IMR-90 (cell line): ENCODE measurements at regions not wholly inside any gene's neighbourhood (a gene's known extent, or its start where the extent isn't known, plus 50 kb on each side); places are given as distances from the start of the nearest gene placed in this dataset.

ENCODE experiments used
- ATAC-seq: fragments of 200-7000 bp; cut with Tn5 transposase; 2 replicates; pipeline ENCODE4 v1.9.1; 2020; ENCODE audit warnings: low read depth, mild to moderate bottlenecking, moderate library complexity
- BruUV-seq: library from RNA; stranded (reverse); fragments of 400-500 nt; replicated peaks from 2 replicates; lab custom pipeline; 2021; lab: Mats Ljungman, UMichigan
- CTCF ChIA-PET: fragments of 300-600 bp; formaldehyde crosslinking; extraction: SDS; loops from one replicate; lab custom pipeline; 2021; ENCODE audit warnings: antibody characterized with exemption; lab: Yijun Ruan, JAX
- POLR2A ChIA-PET: fragments of 300-600 bp; sonication (Branson Sonifier 250); formaldehyde crosslinking; loops from one replicate; lab custom pipeline; 2022; ENCODE audit warnings: antibody characterized with exemption; ENCODE audit not compliant: unreplicated experiment; lab: Charles Lee
- DNase-seq: peaks from one replicate; pipeline ENCODE4 v3.0.0; 2013
- H2AFZ ChIP-seq: replicated peaks from 2 replicates; pipeline ENCODE3; 2013; ENCODE audit warnings: low read length, mild to moderate bottlenecking; ENCODE audit not compliant: poor library complexity
- H2AK5ac ChIP-seq: 2 replicates; pipeline ENCODE4 v1.6.1; 2013; ENCODE audit warnings: low read depth, low read length, inconsistent platforms
- H2AK9ac ChIP-seq: replicated peaks from 2 replicates; pipeline ENCODE3; 2013; ENCODE audit warnings: mild to moderate bottlenecking, low read depth, low read length, moderate library complexity; ENCODE audit not compliant: poor library complexity
- H2BK120ac ChIP-seq: 2 replicates; pipeline ENCODE4 v1.6.1; 2013; ENCODE audit warnings: low read depth, low read length, inconsistent platforms
- H2BK15ac ChIP-seq: 3 replicates; pipeline ENCODE4 v1.6.1; 2013; ENCODE audit warnings: low read depth, low read length, inconsistent platforms
- H2BK20ac ChIP-seq: 2 replicates; pipeline ENCODE4 v1.6.1; 2013; ENCODE audit warnings: low read depth, mild to moderate bottlenecking, inconsistent platforms, low read length, moderate library complexity
- H2BK5ac ChIP-seq: 2 replicates; pipeline ENCODE4 v1.6.1; 2013; ENCODE audit warnings: mild to moderate bottlenecking, low read depth, low read length, inconsistent platforms; ENCODE audit not compliant: poor library complexity, severe bottlenecking
- H3K14ac ChIP-seq: replicated peaks from 2 replicates; pipeline ENCODE4 v1.6.1; 2013; ENCODE audit warnings: low read depth, low read length, inconsistent platforms
- H3K18ac ChIP-seq: 2 replicates; pipeline ENCODE4 v1.6.1; 2013; ENCODE audit warnings: low read depth, low read length, control low read depth
- H3K23ac ChIP-seq: 2 replicates; pipeline ENCODE4 v1.6.1; 2013; ENCODE audit warnings: low read depth, low read length, inconsistent platforms
- H3K27ac ChIP-seq: 2 replicates; pipeline ENCODE4 v1.5.1; 2013; ENCODE audit warnings: mild to moderate bottlenecking, control low read depth, low read length; ENCODE audit not compliant: insufficient read depth
- H3K27me3 ChIP-seq: 2 replicates; pipeline ENCODE4 v1.6.1; 2013; ENCODE audit warnings: low read length; ENCODE audit not compliant: control insufficient read depth, insufficient read depth
- H3K36me3 ChIP-seq: 2 replicates; pipeline ENCODE4 v1.6.1; 2013; ENCODE audit warnings: low read length, mixed read lengths; ENCODE audit not compliant: control insufficient read depth, insufficient read depth
- H3K4ac ChIP-seq: 2 replicates; pipeline ENCODE4 v1.6.1; 2013; ENCODE audit warnings: low read depth, low read length, inconsistent platforms
- H3K4me1 ChIP-seq: 2 replicates; pipeline ENCODE4 v1.6.1; 2013; ENCODE audit warnings: low read length, mixed read lengths; ENCODE audit not compliant: control insufficient read depth, insufficient read depth
- H3K4me2 ChIP-seq: 2 replicates; pipeline ENCODE4 v1.6.1; 2013; ENCODE audit warnings: low read depth, mild to moderate bottlenecking, control low read depth, low read length, moderate library complexity
- H3K4me3 ChIP-seq: 2 replicates; pipeline ENCODE4 v1.5.1; 2013; ENCODE audit warnings: low read depth, mild to moderate bottlenecking, control low read depth, low read length, moderate library complexity; ENCODE audit not compliant: insufficient read depth
- H3K56ac ChIP-seq: 2 replicates; pipeline ENCODE4 v1.6.1; 2013; ENCODE audit warnings: low read length, inconsistent platforms; ENCODE audit not compliant: insufficient read depth; ENCODE audit errors: extremely low read depth
- H3K79me1 ChIP-seq, 2 experiments: 2 replicates each; pipeline ENCODE4 v1.6.1; 2013; ENCODE audit warnings: low read length in 2 of 2, inconsistent platforms in 1 of 2, low read depth in 1 of 2
- H3K9ac ChIP-seq: 2 replicates; pipeline ENCODE4 v1.6.1; 2013; ENCODE audit warnings: low read depth, low read length, control low read depth
- H3K9me1 ChIP-seq: 2 replicates; pipeline ENCODE4 v1.6.1; 2013; ENCODE audit warnings: low read length, inconsistent platforms; ENCODE audit not compliant: insufficient read depth
- H3K9me3 ChIP-seq: 2 replicates; pipeline ENCODE4 v1.6.1; 2013; ENCODE audit warnings: low read length; ENCODE audit not compliant: control insufficient read depth, insufficient read depth
- H4K20me1 ChIP-seq: 2 replicates; pipeline ENCODE4 v1.6.1; 2013; ENCODE audit warnings: low read length, inconsistent platforms; ENCODE audit not compliant: insufficient read depth
- H4K5ac ChIP-seq: 2 replicates; pipeline ENCODE4 v1.6.1; 2013; ENCODE audit warnings: mild to moderate bottlenecking, low read depth, low read length, control low read depth
- H4K8ac ChIP-seq, 2 experiments: 2 replicates each; pipeline ENCODE4 v1.6.1; 2013; ENCODE audit warnings: low read depth in 2 of 2, low read length in 2 of 2, control low read depth in 1 of 2, inconsistent platforms in 1 of 2
- H4K91ac ChIP-seq: 2 replicates; pipeline ENCODE4 v1.6.1; 2013; ENCODE audit warnings: low read depth, low read length, inconsistent platforms; ENCODE audit not compliant: insufficient read depth
- BHLHE40 ChIP-seq: fragments of 150-350 bp; IDR thresholded peaks from 2 replicates; pipeline ENCODE4 v1.6.1; 2016; ENCODE audit warnings: mild to moderate bottlenecking, low read depth, low read length
- CEBPB ChIP-seq: IDR thresholded peaks from 2 replicates; pipeline ENCODE4 v1.6.1; 2012; ENCODE audit warnings: low read depth, low read length, improper control_type of control experiment
- CHD1 ChIP-seq: IDR thresholded peaks from 2 replicates; pipeline ENCODE4 v1.6.1; 2012; ENCODE audit warnings: low read depth, low read length, improper control_type of control experiment
- FOS ChIP-seq: fragments of 150-350 bp; IDR thresholded peaks from 2 replicates; pipeline ENCODE4 v1.6.1; 2016; ENCODE audit warnings: low read depth, low read length
- MAFK ChIP-seq: IDR thresholded peaks from 2 replicates; pipeline ENCODE4 v1.6.1; 2012; ENCODE audit warnings: low read depth, low read length, improper control_type of control experiment
- MAZ ChIP-seq: IDR thresholded peaks from 2 replicates; pipeline ENCODE4 v1.6.1; 2012; ENCODE audit warnings: low read depth, mild to moderate bottlenecking, low read length, improper control_type of control experiment, moderate library complexity, borderline replicate concordance
- POLR2A ChIP-seq: IDR thresholded peaks from 2 replicates; pipeline ENCODE4 v1.6.1; 2012; ENCODE audit warnings: mild to moderate bottlenecking, low read depth, low read length
- RCOR1 ChIP-seq: IDR thresholded peaks from 2 replicates; pipeline ENCODE4 v1.6.1; 2012; ENCODE audit warnings: mild to moderate bottlenecking, low read length, improper control_type of control experiment; ENCODE audit not compliant: insufficient replicate concordance
- RFX5 ChIP-seq: IDR thresholded peaks from 2 replicates; pipeline ENCODE4 v1.8.0; 2012; ENCODE audit warnings: low read depth, mild to moderate bottlenecking, low read length, moderate library complexity
- WGBS, 2 experiments: methylation state at CpG; one replicate each; pipeline versions ENCODE4 v1.1.5 to v1.1.7; 2013; ENCODE audit warnings: missing lambda C conversion rate in 2 of 2; ENCODE audit not compliant: insufficient read length in 1 of 2; ENCODE audit errors: extremely low coverage in 2 of 2; 5-methylcytosine and 5-hydroxymethylcytosine counted together
- dilution Hi-C: fragments of 300-500 bp; cut with HindIII; formaldehyde crosslinking; loops from one replicate; pipeline ENCODE4 v1.14.3; 2018; ENCODE audit warnings: low sequenced_read_pairs; ENCODE audit not compliant: unreplicated experiment
- in situ Hi-C: fragments of 300-500 bp; cut with MboI; formaldehyde crosslinking; loops from 3 replicates; pipeline ENCODE4 v1.14.3; 2019; ENCODE audit warnings: low sequenced_read_pairs, inconsistent platforms, mixed read lengths
- intact Hi-C: fragments of 100-400 bp; cut with micrococcal nuclease; formaldehyde crosslinking; loops from 2 replicates; pipeline ENCODE4 v1.10.0; 2022
- TF ChIP-seq, protein P1 (sequence below): conservative IDR thresholded peaks from 2 replicates; pipeline ENCODE4 v1.5.1; 2012; ENCODE audit warnings: mild to moderate bottlenecking, low read depth, low read length, improper control_type of control experiment
- TF ChIP-seq, protein P2 (sequence below): fragments of 150-350 bp; IDR thresholded peaks from 2 replicates; pipeline ENCODE4 v1.6.1; 2017; ENCODE audit warnings: mild to moderate bottlenecking, antibody characterized with exemption, low read length, low read depth
- TF ChIP-seq, protein P3 (sequence below): fragments of 150-350 bp; IDR thresholded peaks from 2 replicates; pipeline ENCODE4 v1.6.1; 2016; ENCODE audit warnings: low read depth, mild to moderate bottlenecking, low read length, moderate library complexity, borderline replicate concordance

DNA sequence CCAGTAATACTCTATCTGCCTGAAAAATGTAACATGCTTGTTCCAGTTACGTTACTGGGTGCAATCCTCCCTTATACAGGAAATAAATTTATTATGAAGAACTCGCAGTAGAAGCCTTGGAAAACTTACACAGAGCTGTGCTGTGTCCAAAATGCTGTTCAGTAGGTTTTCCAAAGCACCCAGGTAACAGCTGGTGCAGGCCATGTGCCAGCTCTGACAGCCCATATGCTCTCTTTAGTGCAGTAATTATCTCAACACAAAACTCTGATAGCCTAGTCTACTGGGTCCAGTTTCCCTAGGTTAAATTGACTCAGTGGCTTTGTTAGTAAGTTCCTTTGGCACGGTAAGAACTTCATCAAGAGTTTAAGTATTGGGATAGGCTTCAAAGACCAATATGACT lies 120.7 kb upstream of the OBI1 start:
- Histone ChIP-seq H4K8ac (no peak overlapping the region), H2AK5ac (no peak overlapping the region), H2BK15ac (no peak overlapping the region), H3K27me3 (no peaks in the 10 kb centered on the region; the same call in 1 of the 2 replicates), H3K27ac (no peak overlapping the region), H3K4me1 (no peaks in the 10 kb centered on the region), H2BK20ac (no peak overlapping the region), H3K4me3 (no peak overlapping the region), H4K5ac (no peak overlapping the region), H3K36me3 (no peaks in the 10 kb centered on the region), H2AK9ac (no peak overlapping the region), H3K9me1 (no peaks in the 10 kb centered on the region), H3K18ac (no peak overlapping the region), H3K56ac (no peak overlapping the region), H2BK5ac (no peak overlapping the region), H4K20me1 (no peaks in the 10 kb centered on the region), H4K91ac (no peak overlapping the region), H3K79me1 (no peaks in the 10 kb centered on the region), H3K9ac (no peak overlapping the region), H2AFZ (no peak overlapping the region), H3K9me3 (no peaks in the 10 kb centered on the region), H3K4ac (no peak overlapping the region), H3K4me2 (no peak overlapping the region), H3K14ac (no peak overlapping the region), H3K23ac (no peak overlapping the region), H2BK120ac (no peak overlapping the region)
- ChIA-PET POLR2A (no interaction called here), CTCF (no interaction called here)
- intact Hi-C loops (no loop called here), dilution Hi-C loops (no loop called here), in situ Hi-C loops (no loop called here)
- WGBS, 2 experiments: no CpG with 5 or more reads among the region's 3 CpGs
- BruUV-seq: no TSS peak
- TF ChIP-seq BHLHE40 (no peak), CEBPB (no peak), MAZ (no peak), FOS (no peak), RCOR1 (no peak), RFX5 (no peak), MAFK (no peak), CHD1 (no peak), POLR2A (no peak)
- TF ChIP-seq, protein P1, sequence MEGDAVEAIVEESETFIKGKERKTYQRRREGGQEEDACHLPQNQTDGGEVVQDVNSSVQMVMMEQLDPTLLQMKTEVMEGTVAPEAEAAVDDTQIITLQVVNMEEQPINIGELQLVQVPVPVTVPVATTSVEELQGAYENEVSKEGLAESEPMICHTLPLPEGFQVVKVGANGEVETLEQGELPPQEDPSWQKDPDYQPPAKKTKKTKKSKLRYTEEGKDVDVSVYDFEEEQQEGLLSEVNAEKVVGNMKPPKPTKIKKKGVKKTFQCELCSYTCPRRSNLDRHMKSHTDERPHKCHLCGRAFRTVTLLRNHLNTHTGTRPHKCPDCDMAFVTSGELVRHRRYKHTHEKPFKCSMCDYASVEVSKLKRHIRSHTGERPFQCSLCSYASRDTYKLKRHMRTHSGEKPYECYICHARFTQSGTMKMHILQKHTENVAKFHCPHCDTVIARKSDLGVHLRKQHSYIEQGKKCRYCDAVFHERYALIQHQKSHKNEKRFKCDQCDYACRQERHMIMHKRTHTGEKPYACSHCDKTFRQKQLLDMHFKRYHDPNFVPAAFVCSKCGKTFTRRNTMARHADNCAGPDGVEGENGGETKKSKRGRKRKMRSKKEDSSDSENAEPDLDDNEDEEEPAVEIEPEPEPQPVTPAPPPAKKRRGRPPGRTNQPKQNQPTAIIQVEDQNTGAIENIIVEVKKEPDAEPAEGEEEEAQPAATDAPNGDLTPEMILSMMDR: no peak
- TF ChIP-seq, protein P2, sequence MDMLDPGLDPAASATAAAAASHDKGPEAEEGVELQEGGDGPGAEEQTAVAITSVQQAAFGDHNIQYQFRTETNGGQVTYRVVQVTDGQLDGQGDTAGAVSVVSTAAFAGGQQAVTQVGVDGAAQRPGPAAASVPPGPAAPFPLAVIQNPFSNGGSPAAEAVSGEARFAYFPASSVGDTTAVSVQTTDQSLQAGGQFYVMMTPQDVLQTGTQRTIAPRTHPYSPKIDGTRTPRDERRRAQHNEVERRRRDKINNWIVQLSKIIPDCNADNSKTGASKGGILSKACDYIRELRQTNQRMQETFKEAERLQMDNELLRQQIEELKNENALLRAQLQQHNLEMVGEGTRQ: no peak
- TF ChIP-seq, protein P3, sequence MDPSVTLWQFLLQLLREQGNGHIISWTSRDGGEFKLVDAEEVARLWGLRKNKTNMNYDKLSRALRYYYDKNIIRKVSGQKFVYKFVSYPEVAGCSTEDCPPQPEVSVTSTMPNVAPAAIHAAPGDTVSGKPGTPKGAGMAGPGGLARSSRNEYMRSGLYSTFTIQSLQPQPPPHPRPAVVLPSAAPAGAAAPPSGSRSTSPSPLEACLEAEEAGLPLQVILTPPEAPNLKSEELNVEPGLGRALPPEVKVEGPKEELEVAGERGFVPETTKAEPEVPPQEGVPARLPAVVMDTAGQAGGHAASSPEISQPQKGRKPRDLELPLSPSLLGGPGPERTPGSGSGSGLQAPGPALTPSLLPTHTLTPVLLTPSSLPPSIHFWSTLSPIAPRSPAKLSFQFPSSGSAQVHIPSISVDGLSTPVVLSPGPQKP: no peak
- DNase-seq (no peak), ATAC-seq (no peak)
